ENCODE measurements at regions not wholly inside any gene's neighbourhood (a gene's known extent, or its start where the extent isn't known, plus 50 kb on each side); places are given as distances from the start of the nearest gene placed in this dataset.
A peak's percentile ranks its signal among the peaks of the same experiment; 100 is the strongest.

- TF ChIP-seq CTCF (IDR thresholded peaks at IDR 0.05) = no peak
- no peak for TF ChIP-seq POLR2A (IDR thresholded peaks at IDR 0.05)
- TF ChIP-seq POLR2AphosphoS5 (IDR thresholded peaks at IDR 0.05) = no peak
- 68% methylated on average over 5 of the region's 5 CpGs for WGBS
- H3K27me3 ChIP-seq (replicated peaks; ENCODE audit: insufficient read depth) = no peaks in the 10 kb centered on the region
- H3K4me1 ChIP-seq (replicated peaks) = no peaks in the 10 kb centered on the region
- intact Hi-C loops (cut with DNase I) = no loop called here
- no peak overlapping the region for H3K27ac ChIP-seq
- no peaks in the 10 kb centered on the region for H3K9me3 ChIP-seq
- H3K36me3 ChIP-seq = no peaks in the 10 kb centered on the region
- H3K4me3 ChIP-seq = no peak overlapping the region
- no peak for DNase-seq (ENCODE audit: low spot score)
Observed at GRCh38 chr10:86579883-86580520, 58.4 kb upstream of the WAPL start.

GRCh38 chr10:86580521-86580891 lies 58.9 kb upstream of the WAPL start:
- no peak for DNase-seq (ENCODE audit: low spot score)
- Histone ChIP-seq H3K9me3 (no peaks in the 10 kb centered on the region), H3K4me3 (no peak overlapping the region), H3K27ac (no peak overlapping the region), H3K27me3 (replicated peaks; ENCODE audit: insufficient read depth) (no peaks in the 10 kb centered on the region), H3K36me3 (no peaks in the 10 kb centered on the region), H3K4me1 (replicated peaks) (no peaks in the 10 kb centered on the region)
- TF ChIP-seq POLR2AphosphoS5 (IDR thresholded peaks at IDR 0.05) (no peak), POLR2A (IDR thresholded peaks at IDR 0.05) (no peak), CTCF (IDR thresholded peaks at IDR 0.05) (no peak)
- WGBS = 58% methylated on average over 1 of the region's 1 CpG
- intact Hi-C loops (cut with DNase I) = no loop called here

- Histone ChIP-seq H3K4me1 (replicated peaks) (no peaks in the 10 kb centered on the region), H3K9me3 (no peaks in the 10 kb centered on the region), H3K4me3 (no peak overlapping the region), H3K27me3 (replicated peaks; ENCODE audit: insufficient read depth) (no peaks in the 10 kb centered on the region), H3K27ac (no peak overlapping the region), H3K36me3 (no peaks in the 10 kb centered on the region)
- no peak for DNase-seq (ENCODE audit: low spot score)
- TF ChIP-seq POLR2A (IDR thresholded peaks at IDR 0.05) (no peak), CTCF (IDR thresholded peaks at IDR 0.05) (no peak), POLR2AphosphoS5 (IDR thresholded peaks at IDR 0.05) (no peak)
- intact Hi-C loops (cut with DNase I) = no loop called here
- WGBS = 72% methylated on average over 4 of the region's 4 CpGs
Observed at GRCh38 chr10:86583983-86584382, 62.4 kb upstream of the WAPL start.

- Histone ChIP-seq H3K36me3 (no peaks in the 10 kb centered on the region), H3K4me1 (replicated peaks) (no peaks in the 10 kb centered on the region), H3K27me3 (replicated peaks; ENCODE audit: insufficient read depth) (no peaks in the 10 kb centered on the region), H3K9me3 (no peaks in the 10 kb centered on the region), H3K27ac (no peak overlapping the region), H3K4me3 (no peak overlapping the region)
- TF ChIP-seq POLR2AphosphoS5 (IDR thresholded peaks at IDR 0.05) (peak; percentile 64), POLR2A (IDR thresholded peaks at IDR 0.05) (no peak), CTCF (IDR thresholded peaks at IDR 0.05) (peak; percentile 82 to 93 (median 90))
- intact Hi-C loops (cut with DNase I) = loop anchor here (1.0 kb wide), 1 partner anchor 185 kb away; no protein-coding TSS in a partner anchor
- 34% methylated on average over 12 of the region's 13 CpGs for WGBS
- DNase-seq (ENCODE audit: low spot score) = peak; percentile 40
Observed at GRCh38 chr10:86585037-86585929, 63.7 kb upstream of the WAPL start.
